Cardiac fibroblast (primary cell): ENCODE measurements at regions not wholly inside any gene's neighbourhood (a gene's known extent, or its start where the extent isn't known, plus 50 kb on each side); places are given as distances from the start of the nearest gene placed in this dataset.
A peak's percentile ranks its signal among the peaks of the same experiment; 100 is the strongest.

ENCODE experiments used
- DNase-seq, 2 donors: peaks; one replicate each; pipeline versions ENCODE4 v3.0.0 to v3.0.0-alpha.2; 2010; ENCODE audit warnings: low read depth in 2 of 2
- H3K4me3 ChIP-seq, 2 donors: replicated peaks in 1 of 2; 1 replicate in 1 of 2; 2 replicates in 1 of 2; pipeline ENCODE4 v1.5.1; 2011; ENCODE audit warnings: low read depth in 2 of 2, low read length in 2 of 2, mild to moderate bottlenecking in 2 of 2, moderate library complexity in 1 of 2
- CTCF ChIP-seq: IDR thresholded peaks from one replicate; pipeline ENCODE4 v1.5.1; 2011; ENCODE audit warnings: low read depth, mild to moderate bottlenecking, low read length, inconsistent platforms

GRCh38 chr17:36749493-36749892 lies 148.1 kb downstream of the MRM1 start:
- no peak overlapping the region for H3K4me3 ChIP-seq
- no peak for TF ChIP-seq CTCF
- no peak for DNase-seq

- H3K4me3 ChIP-seq = no peak overlapping the region
- DNase-seq = no peak
- TF ChIP-seq CTCF = no peak
These were observed 149.0 kb downstream of the MRM1 start for GRCh38 chr17:36750316-36750885.

DNA sequence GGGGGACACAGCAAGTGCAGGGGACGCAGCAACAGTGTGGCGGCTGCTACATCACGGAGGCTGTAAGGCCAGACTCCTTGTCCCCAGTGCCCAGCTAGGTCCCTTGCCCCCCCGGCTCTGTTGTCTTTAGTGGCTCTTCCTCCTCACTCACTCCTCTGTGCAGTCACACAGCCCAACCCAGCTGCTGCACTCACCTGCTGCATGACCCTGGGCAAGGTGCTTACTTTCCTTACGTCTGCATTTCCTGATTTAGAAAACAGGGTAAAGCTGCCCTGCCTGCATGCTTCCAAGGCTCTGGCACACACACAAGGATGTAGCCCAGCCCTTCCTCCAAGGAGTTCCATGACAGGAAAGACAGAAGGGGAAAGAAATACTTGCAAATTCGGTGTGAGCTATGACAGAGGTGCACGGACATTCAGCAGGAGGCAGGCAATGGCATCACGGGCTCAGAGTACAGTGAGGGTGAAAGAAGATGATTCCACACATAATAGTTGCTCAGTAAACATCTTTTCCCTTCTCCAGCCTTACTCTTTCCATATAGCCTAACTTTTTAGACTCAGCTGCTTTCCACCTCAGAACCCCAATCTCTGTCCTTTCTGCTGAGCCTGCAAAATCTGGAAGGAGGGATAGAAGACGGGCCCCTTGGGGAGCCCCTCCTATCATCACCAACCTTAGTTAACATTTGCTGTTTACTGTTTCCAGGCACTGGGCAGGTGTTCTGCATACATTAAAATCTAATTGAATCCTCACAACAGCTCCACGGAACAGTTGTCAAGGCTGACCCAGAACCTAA lies 150.9 kb downstream of the MRM1 start:
- no peak overlapping the region for H3K4me3 ChIP-seq
- no peak for TF ChIP-seq CTCF
- no peak for DNase-seq

DNA sequence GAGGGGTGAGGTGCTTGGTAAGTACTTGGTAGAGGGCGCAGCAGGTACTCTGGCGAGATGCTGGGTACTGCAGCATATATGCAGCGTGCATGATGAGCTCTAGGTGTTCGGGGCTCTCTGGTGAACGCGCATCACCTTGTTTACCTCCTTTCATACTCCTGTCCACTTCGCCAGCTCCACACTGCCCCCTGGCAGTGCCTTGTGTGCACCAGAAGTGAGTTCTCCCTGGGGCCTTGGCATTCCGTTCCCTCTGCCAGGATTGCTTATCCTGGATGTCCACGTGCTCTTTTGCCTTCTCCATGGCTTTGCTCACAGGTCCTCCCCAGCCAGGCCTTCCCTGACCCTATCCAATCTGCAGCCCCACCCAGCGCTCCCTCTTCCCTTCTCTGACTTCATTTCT lies 154.2 kb downstream of the MRM1 start:
- H3K4me3 ChIP-seq = no peak overlapping the region
- peak; percentile 11 to 20 for DNase-seq
- TF ChIP-seq CTCF = peak; percentile 47

DNA sequence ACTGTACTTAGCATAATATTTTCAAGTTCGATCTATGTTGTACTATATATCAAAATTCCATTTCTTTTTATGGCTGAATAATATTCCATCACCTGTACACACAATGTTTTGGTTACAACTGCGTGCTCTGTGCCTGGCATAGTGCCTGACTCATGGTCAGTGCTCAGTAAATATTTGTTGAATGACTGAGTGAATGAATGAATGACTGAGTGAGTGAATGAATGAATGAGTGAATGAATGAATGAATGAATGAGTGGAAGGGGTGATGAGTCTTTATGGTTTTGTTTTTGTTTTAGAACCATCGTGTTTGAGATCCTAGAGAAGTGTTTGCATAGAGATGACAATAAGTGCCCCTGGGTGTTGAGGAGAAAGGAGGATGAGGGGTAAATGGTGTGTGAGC lies 155.3 kb downstream of the MRM1 start:
- DNase-seq = no peak
- H3K4me3 ChIP-seq = no peak overlapping the region
- no peak for TF ChIP-seq CTCF

DNA sequence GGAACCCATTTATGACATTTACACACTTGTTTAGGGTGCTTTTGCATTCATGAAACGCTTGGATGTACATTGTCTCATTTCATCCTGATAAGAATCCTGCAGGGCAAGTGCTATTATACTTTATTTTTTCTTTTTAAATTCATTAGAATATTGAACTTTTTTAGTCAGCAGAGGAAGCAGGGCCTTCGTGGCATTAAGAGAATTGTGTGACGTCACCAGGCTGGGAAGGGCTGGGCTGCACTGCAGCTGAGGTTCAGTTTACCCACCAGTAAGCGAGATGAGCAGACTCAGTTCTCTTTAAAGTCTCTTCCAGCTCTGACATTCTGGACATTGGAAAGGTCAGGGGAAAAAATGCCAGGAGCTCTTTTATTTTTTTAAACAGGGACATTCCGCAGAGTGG lies 159.0 kb downstream of the MRM1 start:
- DNase-seq = no peak
- H3K4me3 ChIP-seq = no peak overlapping the region
- TF ChIP-seq CTCF = no peak
